CD14-positive monocyte (primary cell): ENCODE measurements at regions not wholly inside any gene's neighbourhood (a gene's known extent, or its start where the extent isn't known, plus 50 kb on each side); places are given as distances from the start of the nearest gene placed in this dataset.

ENCODE experiments used
- DNase-seq, 3 donors: peaks; one replicate each; pipeline ENCODE4 v3.0.0-alpha.2; 2011 to 2022
- H2AFZ ChIP-seq: 2 replicates; pipeline ENCODE4 v1.6.0; 2012; ENCODE audit warnings: mild to moderate bottlenecking, low read depth, low read length, inconsistent platforms; ENCODE audit not compliant: insufficient read depth, poor library complexity, severe bottlenecking
- H3K27ac ChIP-seq, 2 donors: 1 replicate in 1 of 2; 2 replicates in 1 of 2; pipeline ENCODE4 v1.5.1; 2012 to 2013; ENCODE audit warnings: low read length in 2 of 2, control low read depth in 1 of 2, inconsistent platforms in 1 of 2, low read depth in 1 of 2, mild to moderate bottlenecking in 1 of 2
- H3K27me3 ChIP-seq, 2 donors: one replicate each; pipeline versions ENCODE4 v1.6.0 to v1.6.1; 2011 to 2013; ENCODE audit warnings: low read length in 2 of 2; ENCODE audit not compliant: control insufficient read depth in 2 of 2, insufficient read depth in 2 of 2
- H3K36me3 ChIP-seq, 2 donors: replicated peaks in 1 of 2; 1 replicate in 1 of 2; 2 replicates in 1 of 2; pipeline versions ENCODE4 v1.5.1 to v1.6.1; 2012 to 2013; ENCODE audit warnings: low read length in 2 of 2, control low read depth in 1 of 2, inconsistent platforms in 1 of 2, mild to moderate bottlenecking in 1 of 2; ENCODE audit not compliant: insufficient read depth in 2 of 2, control insufficient read depth in 1 of 2
- H3K4me1 ChIP-seq, 2 donors: 1 replicate in 1 of 2; 2 replicates in 1 of 2; pipeline versions ENCODE4 v1.5.1 to v1.6.1; 2012 to 2013; ENCODE audit warnings: low read length in 2 of 2, control low read depth in 1 of 2, inconsistent platforms in 1 of 2, mild to moderate bottlenecking in 1 of 2, moderate library complexity in 1 of 2; ENCODE audit not compliant: insufficient read depth in 2 of 2, control insufficient read depth in 1 of 2
- H3K4me2 ChIP-seq: replicated peaks from 2 replicates; pipeline ENCODE3; 2012; ENCODE audit warnings: low read length, moderate library complexity, mild to moderate bottlenecking; ENCODE audit not compliant: poor library complexity, severe bottlenecking; ENCODE audit errors: extremely low read depth
- H3K4me3 ChIP-seq, 3 experiments: fragments of 200-600 bp in 1 of 3; sonication (generic) in 1 of 3; replicated peaks in 1 of 3; 1 replicate in 2 of 3; 2 replicates in 1 of 3; pipeline ENCODE4 v1.5.1; 2011 to 2013; ENCODE audit warnings: low read length in 3 of 3, mild to moderate bottlenecking in 3 of 3, control low read depth in 2 of 3, low read depth in 2 of 3, inconsistent platforms in 1 of 3, moderate library complexity in 1 of 3
- H3K79me2 ChIP-seq: 2 replicates; pipeline ENCODE4 v1.6.0; 2012; ENCODE audit warnings: mild to moderate bottlenecking, control low read depth, inconsistent platforms, low read length, moderate library complexity; ENCODE audit not compliant: insufficient read depth
- H3K9ac ChIP-seq: 2 replicates; pipeline ENCODE4 v1.6.0; 2017; ENCODE audit warnings: low read length, mild to moderate bottlenecking; ENCODE audit not compliant: insufficient read depth, poor library complexity, severe bottlenecking
- H3K9me3 ChIP-seq, 2 donors: replicated peaks in 1 of 2; 1 replicate in 1 of 2; 2 replicates in 1 of 2; pipeline versions ENCODE4 v1.5.1 to v1.6.1; 2012 to 2013; ENCODE audit warnings: low read length in 2 of 2, control low read depth in 1 of 2; ENCODE audit not compliant: control insufficient read depth in 1 of 2, insufficient read depth in 1 of 2
- H4K20me1 ChIP-seq: 2 replicates; pipeline ENCODE4 v1.6.0; 2012; ENCODE audit warnings: mild to moderate bottlenecking, low read length, control low read depth, moderate library complexity; ENCODE audit not compliant: insufficient read depth
- H3K27ac Mint-ChIP-seq, 7 donors: one replicate each; pipeline ENCODE4 v1.8.0; 2020; ENCODE audit warnings: mild to moderate bottlenecking in 7 of 7, mixed read lengths in 7 of 7, moderate library complexity in 6 of 7, inconsistent platforms in 2 of 7
- H3K27me3 Mint-ChIP-seq, 3 donors: one replicate each; pipeline ENCODE4 v1.8.0; 2021 to 2022; ENCODE audit warnings: low read depth in 3 of 3, mild to moderate bottlenecking in 3 of 3, mixed read lengths in 3 of 3, moderate library complexity in 3 of 3, inconsistent platforms in 1 of 3
- H3K36me3 Mint-ChIP-seq, 2 donors: one replicate each; pipeline ENCODE4 v1.8.0; 2020; ENCODE audit warnings: mixed read lengths in 2 of 2, inconsistent platforms in 1 of 2, mild to moderate bottlenecking in 1 of 2
- H3K4me1 Mint-ChIP-seq: one replicate; pipeline ENCODE4 v1.8.0; 2020; ENCODE audit warnings: mild to moderate bottlenecking, mixed read lengths
- H3K4me3 Mint-ChIP-seq, 2 donors: one replicate each; pipeline ENCODE4 v1.8.0; 2020; ENCODE audit warnings: mild to moderate bottlenecking in 2 of 2, mixed read lengths in 2 of 2, moderate library complexity in 1 of 2
- H3K9me3 Mint-ChIP-seq, 7 donors: one replicate each; pipeline ENCODE4 v1.8.0; 2020 to 2022; ENCODE audit warnings: mixed read lengths in 7 of 7, mild to moderate bottlenecking in 6 of 7, moderate library complexity in 6 of 7, inconsistent platforms in 2 of 7
- WGBS: methylation state at CpG from one replicate; pipeline ENCODE4 v1.1.5; 2013; ENCODE audit warnings: missing lambda C conversion rate; ENCODE audit not compliant: insufficient coverage; 5-methylcytosine and 5-hydroxymethylcytosine counted together
- intact Hi-C, 2 donors: fragments of 100-400 bp; cut with micrococcal nuclease; formaldehyde crosslinking; loops; one replicate each; pipeline versions ENCODE4 v1.15.0 to v1.15.1; 2023
- TF ChIP-seq, protein P1 (sequence below): fragments of 200-600 bp; IDR thresholded peaks from one replicate; pipeline ENCODE4 v1.8.0; 2022; ENCODE audit warnings: antibody characterized with exemption, mild to moderate bottlenecking

DNA sequence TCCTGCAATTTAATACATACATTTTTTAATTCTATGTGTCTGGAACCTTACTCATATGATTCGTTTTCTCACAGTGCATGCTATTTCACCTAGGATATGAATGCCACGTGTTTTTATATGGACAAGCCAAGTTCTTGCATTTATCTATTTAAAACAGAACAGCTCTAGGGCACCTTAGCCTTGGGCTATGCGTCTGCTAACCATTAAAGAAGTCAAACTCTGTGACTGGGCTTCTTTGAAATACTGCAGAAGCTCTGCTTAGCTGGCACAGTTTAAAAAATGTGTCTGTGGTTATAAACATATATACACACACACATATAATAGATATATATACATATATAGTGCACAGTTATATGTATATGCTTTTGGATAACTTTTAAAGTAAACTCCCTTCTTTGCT is 890.8 kb upstream of the KLHL29 start:
- no peak overlapping the region for H3K27ac ChIP-seq
- TF ChIP-seq, protein P1, sequence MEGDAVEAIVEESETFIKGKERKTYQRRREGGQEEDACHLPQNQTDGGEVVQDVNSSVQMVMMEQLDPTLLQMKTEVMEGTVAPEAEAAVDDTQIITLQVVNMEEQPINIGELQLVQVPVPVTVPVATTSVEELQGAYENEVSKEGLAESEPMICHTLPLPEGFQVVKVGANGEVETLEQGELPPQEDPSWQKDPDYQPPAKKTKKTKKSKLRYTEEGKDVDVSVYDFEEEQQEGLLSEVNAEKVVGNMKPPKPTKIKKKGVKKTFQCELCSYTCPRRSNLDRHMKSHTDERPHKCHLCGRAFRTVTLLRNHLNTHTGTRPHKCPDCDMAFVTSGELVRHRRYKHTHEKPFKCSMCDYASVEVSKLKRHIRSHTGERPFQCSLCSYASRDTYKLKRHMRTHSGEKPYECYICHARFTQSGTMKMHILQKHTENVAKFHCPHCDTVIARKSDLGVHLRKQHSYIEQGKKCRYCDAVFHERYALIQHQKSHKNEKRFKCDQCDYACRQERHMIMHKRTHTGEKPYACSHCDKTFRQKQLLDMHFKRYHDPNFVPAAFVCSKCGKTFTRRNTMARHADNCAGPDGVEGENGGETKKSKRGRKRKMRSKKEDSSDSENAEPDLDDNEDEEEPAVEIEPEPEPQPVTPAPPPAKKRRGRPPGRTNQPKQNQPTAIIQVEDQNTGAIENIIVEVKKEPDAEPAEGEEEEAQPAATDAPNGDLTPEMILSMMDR = no peak
- intact Hi-C loops = no loop called here
- no peak overlapping the region for H2AFZ ChIP-seq
- H4K20me1 ChIP-seq = no peaks in the 10 kb centered on the region
- Mint-ChIP-seq H3K9me3 (peaks cover 0 to 9% (median 3%) of the 10 kb centered on the region in 7 donors), H3K4me1 (no peaks in the 10 kb centered on the region), H3K36me3 (no peaks in the 10 kb centered on the region), H3K4me3 (no peak overlapping the region), H3K27ac (no peak overlapping the region), H3K27me3 (peaks cover 0 to 1% (median 0%) of the 10 kb centered on the region in 3 donors)
- H3K4me3 ChIP-seq = no peak overlapping the region
- WGBS = 60% methylated on average over 1 of the region's 3 CpGs
- no peak overlapping the region for H3K9ac ChIP-seq
- no peak for DNase-seq
- no peaks in the 10 kb centered on the region for H3K27me3 ChIP-seq
- no peaks in the 10 kb centered on the region for H3K36me3 ChIP-seq
- peaks cover 0 to 7% of the 10 kb centered on the region in 2 donors for H3K9me3 ChIP-seq
- no peak overlapping the region for H3K4me2 ChIP-seq
- no peaks in the 10 kb centered on the region for H3K4me1 ChIP-seq
- no peaks in the 10 kb centered on the region for H3K79me2 ChIP-seq

DNA sequence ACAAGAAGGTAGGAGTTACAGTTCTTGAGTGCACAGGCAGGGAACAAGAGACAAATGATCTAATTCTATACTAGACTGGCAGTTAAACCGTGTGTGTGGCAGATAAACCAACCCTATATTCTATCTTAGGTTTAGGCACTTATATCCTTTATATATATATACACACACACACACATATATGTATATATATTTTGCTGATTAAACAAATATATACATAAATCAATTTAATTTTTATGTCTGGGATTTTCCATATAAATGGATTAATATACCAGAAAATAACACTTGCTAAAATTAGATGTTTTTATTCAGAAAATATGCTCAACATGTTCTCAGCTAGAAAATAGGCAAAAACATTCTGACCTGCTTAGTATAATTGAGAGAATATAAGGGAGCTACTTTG is 887.9 kb upstream of the KLHL29 start:
- TF ChIP-seq, protein P1 = no peak
- peaks cover 0 to 1% (median 0%) of the 10 kb centered on the region in 3 donors for H3K27me3 Mint-ChIP-seq
- no peak overlapping the region for H3K4me3 Mint-ChIP-seq
- Histone ChIP-seq H3K27ac (no peak overlapping the region), H3K27me3 (no peaks in the 10 kb centered on the region), H3K79me2 (no peaks in the 10 kb centered on the region), H3K4me2 (no peak overlapping the region), H3K9me3 (peaks cover 0 to 9% of the 10 kb centered on the region in 2 donors), H2AFZ (no peak overlapping the region), H3K9ac (no peak overlapping the region), H4K20me1 (no peaks in the 10 kb centered on the region), H3K36me3 (no peaks in the 10 kb centered on the region), H3K4me1 (no peaks in the 10 kb centered on the region), H3K4me3 (no peak overlapping the region)
- intact Hi-C loops = no loop called here
- no peaks in the 10 kb centered on the region for H3K36me3 Mint-ChIP-seq
- H3K4me1 Mint-ChIP-seq = no peaks in the 10 kb centered on the region
- no peak for DNase-seq
- peaks cover 0 to 12% (median 5%) of the 10 kb centered on the region in 7 donors for H3K9me3 Mint-ChIP-seq
- WGBS = no CpG with 5 or more reads among the region's 1 CpG
- no peak overlapping the region for H3K27ac Mint-ChIP-seq
